Fibroblast of gingiva (primary cell): ENCODE measurements at regions not wholly inside any gene's neighbourhood (a gene's known extent, or its start where the extent isn't known, plus 50 kb on each side); places are given as distances from the start of the nearest gene placed in this dataset.
A peak's percentile ranks its signal among the peaks of the same experiment; 100 is the strongest.

Experiments
- DNase-seq: peaks from one replicate; pipeline ENCODE4 v3.0.0-alpha.2; 2011; ENCODE audit warnings: low read depth

- DNase-seq, result no peak
Observed at GRCh38 chr11:32002311-32002710, 88.6 kb upstream of the RCN1 start.

GRCh38 chr11:31997955-31998354 lies 92.9 kb upstream of the RCN1 start:
- DNase-seq, result no peak

- no peak for DNase-seq
Observed at GRCh38 chr11:31996159-31996881, 94.6 kb upstream of the RCN1 start.

- peak; percentile 9 for DNase-seq
Observed at GRCh38 chr11:31995525-31996094, 95.3 kb upstream of the RCN1 start.

GRCh38 chr11:31995032-31995431 lies 95.8 kb upstream of the RCN1 start:
- DNase-seq, result no peak

GRCh38 chr11:31987118-31988005 lies 103.5 kb upstream of the RCN1 start:
- DNase-seq, result no peak

- DNase-seq, result no peak
Observed at GRCh38 chr11:31986201-31986889, 104.5 kb upstream of the RCN1 start.

- no peak for DNase-seq
Observed at GRCh38 chr11:31981457-31981856, 109.4 kb upstream of the RCN1 start.

- DNase-seq, result no peak
Observed at GRCh38 chr11:31977343-31977742, 113.5 kb upstream of the RCN1 start.

GRCh38 chr11:31974366-31975136 lies 116.3 kb upstream of the RCN1 start:
- peak; percentile 34 for DNase-seq

GRCh38 chr11:31973172-31973571 lies 117.7 kb upstream of the RCN1 start:
- no peak for DNase-seq

- no peak for DNase-seq
Observed at GRCh38 chr11:31972623-31973022, 118.3 kb upstream of the RCN1 start.

- DNase-seq, result no peak
Observed at GRCh38 chr11:31969359-31969702, 121.5 kb upstream of the RCN1 start.

GRCh38 chr11:31968461-31969358 lies 122.2 kb upstream of the RCN1 start:
- peak; percentile 58 for DNase-seq

GRCh38 chr11:31967404-31968130 lies 123.3 kb upstream of the RCN1 start:
- DNase-seq, result no peak

GRCh38 chr11:31966846-31967245 lies 124.0 kb upstream of the RCN1 start:
- no peak for DNase-seq

- DNase-seq, result no peak
Observed at GRCh38 chr11:31964181-31964580, 126.7 kb upstream of the RCN1 start.

- DNase-seq, result no peak
Observed at GRCh38 chr11:31960126-31960525, 130.7 kb upstream of the RCN1 start.

- DNase-seq, result no peak
Observed at GRCh38 chr11:31959716-31960115, 131.2 kb upstream of the RCN1 start.
